ENCODE measurements at regions not wholly inside any gene's neighbourhood (a gene's known extent, or its start where the extent isn't known, plus 50 kb on each side); places are given as distances from the start of the nearest gene placed in this dataset.
"Not testable (repeated sequence)": the region's sequence is repeated elsewhere in the genome, so short reads cannot be mapped to it uniquely, and the experiment has no call there.

DNA sequence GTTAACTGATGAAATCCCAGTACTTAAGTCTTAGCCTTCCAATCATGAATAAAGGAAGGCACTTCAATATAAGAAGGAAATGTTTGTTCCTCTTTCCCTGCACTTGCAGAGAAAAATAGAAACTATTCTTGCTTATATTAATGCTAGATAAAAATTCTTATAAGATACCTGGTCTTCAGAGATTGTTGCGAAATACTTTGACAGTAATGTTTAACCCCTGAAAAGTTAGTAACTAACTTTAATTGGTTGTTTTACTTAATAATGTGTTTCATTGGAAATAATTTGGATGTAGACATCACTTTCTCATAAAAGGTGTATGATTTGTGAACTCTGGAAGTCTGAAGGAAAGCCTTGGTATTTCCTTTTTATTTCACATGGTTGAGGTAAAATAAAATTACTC lies 294.2 kb upstream of the SYNCRIP start:
- no peak for DNase-seq

DNA sequence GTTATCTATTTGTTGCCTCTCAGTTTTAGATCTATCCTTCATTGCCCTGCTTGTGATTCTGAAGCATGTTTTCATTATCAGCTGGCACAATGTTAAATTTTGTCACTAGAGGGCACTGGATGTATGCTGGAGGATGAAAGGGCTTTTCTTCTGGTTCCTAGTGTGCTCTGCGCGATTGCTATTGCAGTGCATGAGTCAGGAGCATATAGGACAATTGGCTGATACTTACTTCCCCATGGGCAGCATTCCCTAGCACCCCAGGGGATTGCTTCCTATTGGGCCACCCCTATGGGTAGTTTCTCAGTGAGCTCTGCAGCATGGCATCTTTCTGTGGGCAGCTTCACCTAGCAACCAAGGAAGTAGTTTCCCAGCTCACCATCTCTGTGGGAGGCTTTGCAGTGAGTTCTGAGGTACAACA lies 280.3 kb upstream of the SYNCRIP start:
- peak; percentile 3 for DNase-seq

DNA sequence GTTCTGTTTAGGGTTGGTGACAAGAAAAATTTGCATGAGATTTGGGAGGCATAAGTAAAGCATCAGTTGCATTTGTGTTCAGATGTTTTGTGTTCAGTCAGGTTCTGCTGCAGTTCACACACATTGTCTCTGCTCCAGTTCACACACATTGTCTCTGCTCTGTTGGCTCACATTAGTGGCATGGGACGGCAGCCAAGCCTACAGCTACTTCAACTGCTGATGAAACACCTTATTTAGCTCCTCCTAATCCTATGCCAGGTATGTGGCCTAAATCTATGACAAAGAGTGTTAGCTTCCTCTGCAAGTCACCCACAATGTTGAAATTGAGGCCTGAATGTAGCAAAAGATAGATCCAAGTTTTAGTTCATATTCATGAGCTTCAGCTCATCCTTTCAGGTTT lies 278.1 kb upstream of the SYNCRIP start:
- DNase-seq: no peak

DNA sequence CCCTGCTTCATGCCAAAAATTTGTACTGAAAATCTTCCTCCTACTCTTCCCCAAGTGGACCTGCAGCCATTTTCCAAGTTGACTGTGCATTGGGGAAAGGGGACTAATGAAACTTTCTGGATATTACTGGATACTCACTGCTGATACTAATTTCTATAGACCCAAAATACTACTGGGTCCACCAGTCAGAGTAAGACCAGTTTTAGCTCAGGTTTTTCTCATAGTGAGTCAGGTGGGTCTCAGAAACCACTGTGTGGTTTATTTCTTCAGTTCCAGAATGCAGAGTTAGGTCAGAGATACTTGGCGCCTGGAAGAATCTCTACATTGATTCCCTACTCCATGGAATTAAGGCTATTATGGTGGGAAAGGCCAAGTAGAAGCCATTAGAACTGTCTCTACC lies 274.8 kb upstream of the SYNCRIP start:
- no peak for DNase-seq

DNA sequence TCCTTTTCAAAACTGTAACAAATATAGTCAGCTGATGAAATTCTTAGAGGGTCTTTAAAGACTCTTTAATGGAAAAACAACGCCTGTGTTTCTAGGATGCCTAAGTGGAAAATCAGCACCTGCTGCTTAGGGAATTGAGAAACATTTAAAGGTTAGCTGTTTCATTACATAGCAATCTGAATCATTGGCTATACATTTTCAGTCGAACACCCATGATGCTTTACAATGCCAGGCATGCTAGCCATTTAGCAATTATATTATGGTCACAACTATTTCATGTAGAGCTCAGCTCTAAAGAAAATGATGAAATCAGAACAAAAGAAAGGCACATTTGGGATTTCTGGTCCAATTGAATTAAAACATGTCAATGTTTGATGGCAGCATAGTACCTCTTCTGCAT lies 270.3 kb upstream of the SYNCRIP start:
- DNase-seq: no peak

GRCh38 chr6:85912582-85912981 lies 269.9 kb upstream of the SYNCRIP start:
- DNase-seq: no peak

- DNase-seq: no peak
Observed at GRCh38 chr6:85911067-85911466, 268.4 kb upstream of the SYNCRIP start.

GRCh38 chr6:85908120-85908519 lies 265.4 kb upstream of the SYNCRIP start:
- not testable (repeated sequence) for DNase-seq

GRCh38 chr6:85892346-85892745 lies 249.7 kb upstream of the SYNCRIP start:
- DNase-seq: no peak

- no peak for DNase-seq
Observed at GRCh38 chr6:85887461-85887860, 244.8 kb upstream of the SYNCRIP start.

DNA sequence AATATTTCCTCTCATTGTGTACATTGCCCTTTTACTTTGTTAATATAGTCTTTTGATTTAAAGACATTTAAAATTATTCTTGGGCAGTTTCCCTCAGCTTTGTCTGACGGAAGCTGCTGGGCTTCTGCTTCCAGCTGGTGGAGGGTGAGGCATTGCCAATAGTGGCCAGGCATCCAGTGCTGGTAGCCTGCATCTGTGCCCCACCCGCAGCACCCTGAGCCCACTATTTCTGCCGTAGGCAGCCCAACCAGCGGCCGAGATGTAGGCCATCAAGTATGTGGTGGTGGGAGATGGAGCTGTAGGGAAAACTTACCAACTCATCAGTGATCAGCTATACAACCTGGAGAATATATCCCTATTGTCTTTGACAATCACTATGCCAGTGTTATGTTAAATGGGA lies 226.0 kb upstream of the SYNCRIP start:
- no peak for DNase-seq

DNA sequence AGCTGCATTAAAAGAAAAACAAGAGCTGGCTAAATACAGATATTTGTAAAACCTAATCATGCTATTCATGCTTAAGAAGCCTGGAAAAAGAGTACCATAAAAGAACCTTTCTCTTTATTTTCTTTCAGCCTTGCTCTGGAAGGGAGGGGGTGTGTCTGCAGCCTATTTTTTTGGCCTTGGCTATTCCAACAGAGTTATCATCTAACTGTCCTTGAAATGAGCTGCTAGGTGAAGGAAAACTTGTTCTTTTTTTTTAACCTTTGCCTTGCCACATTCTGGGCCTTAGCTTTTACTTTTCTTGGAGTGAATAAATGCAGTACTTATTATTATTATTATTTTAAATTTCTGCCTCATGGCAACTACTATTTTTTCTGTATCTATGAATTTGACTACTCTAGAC lies 224.9 kb upstream of the SYNCRIP start:
- DNase-seq: no peak

GRCh38 chr6:85866758-85867401 lies 224.2 kb upstream of the SYNCRIP start:
- DNase-seq: no peak

DNA sequence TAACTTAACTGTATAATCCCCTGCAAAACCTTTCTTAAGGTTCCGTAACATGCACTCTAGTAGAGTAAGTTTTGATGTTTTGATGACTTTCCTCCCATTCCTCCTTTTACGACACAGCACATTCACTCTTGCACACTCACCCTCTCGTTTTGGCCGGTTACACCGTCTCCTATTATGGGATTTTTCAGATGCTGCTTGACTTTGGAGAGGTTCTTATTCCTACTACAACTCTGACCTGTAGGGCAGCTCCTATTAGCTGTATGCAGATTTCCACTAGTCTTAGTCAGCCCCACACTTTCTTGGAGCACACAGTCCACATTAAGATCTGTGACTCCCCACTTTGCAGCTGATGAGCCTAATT lies 223.7 kb upstream of the SYNCRIP start:
- DNase-seq: no peak

- DNase-seq: no peak
Observed at GRCh38 chr6:85865420-85866369, 223.0 kb upstream of the SYNCRIP start.

- DNase-seq: no peak
Observed at GRCh38 chr6:85864453-85865401, 222.0 kb upstream of the SYNCRIP start.

DNA sequence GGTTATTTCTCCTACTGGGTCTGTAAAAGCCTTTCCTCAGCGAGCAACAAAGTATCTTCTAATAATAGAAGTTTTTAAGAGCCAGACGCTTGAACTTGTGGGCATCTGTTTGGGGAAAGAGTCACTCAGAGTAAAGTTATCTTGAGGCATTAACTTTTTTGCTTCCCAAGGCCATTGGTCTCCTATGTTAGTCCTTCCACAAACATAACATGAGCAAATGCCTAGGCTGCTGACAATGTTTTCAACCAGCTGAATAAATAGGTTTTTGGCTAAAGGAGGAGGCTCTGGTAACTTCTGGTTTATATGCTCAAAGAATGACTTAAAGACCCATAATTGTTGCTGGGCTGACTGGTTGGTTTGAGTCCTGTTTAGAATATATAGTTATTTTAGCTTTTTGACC lies 213.5 kb upstream of the SYNCRIP start:
- no peak for DNase-seq

GRCh38 chr6:85838351-85839119 lies 195.8 kb upstream of the SYNCRIP start:
- not testable (repeated sequence) for DNase-seq

GRCh38 chr6:85828973-85829372 lies 186.3 kb upstream of the SYNCRIP start:
- DNase-seq: no peak

GRCh38 chr6:85826997-85827396 lies 184.3 kb upstream of the SYNCRIP start:
- DNase-seq: no peak

- DNase-seq: no peak
Observed at GRCh38 chr6:85824329-85824728, 181.6 kb upstream of the SYNCRIP start.

DNA sequence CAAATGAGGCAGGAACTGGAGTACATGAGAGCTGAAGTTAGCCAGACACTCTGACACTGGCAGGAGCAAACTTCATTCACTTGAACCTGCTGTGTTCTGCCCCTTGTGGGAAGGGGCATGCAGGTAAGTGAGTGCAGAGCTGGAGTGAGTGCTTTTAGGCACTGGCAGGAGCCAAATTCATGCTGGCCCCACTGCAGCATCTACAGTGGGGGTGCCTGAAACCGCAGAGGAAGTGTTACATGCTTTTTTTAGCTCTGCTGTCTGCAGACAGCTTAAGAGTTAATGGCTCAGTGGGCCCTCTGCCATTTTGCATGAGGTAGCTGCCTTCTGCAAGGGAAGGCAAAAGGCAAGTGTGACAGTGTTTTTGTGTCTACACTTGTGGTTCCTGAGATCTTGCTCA lies 167.9 kb upstream of the SYNCRIP start:
- DNase-seq: no peak

Data from activated CD4-positive, alpha-beta T cell treated with anti-CD3 and anti-CD28 coated beads for 48 hours (primary cell).